ENCODE measurements at regions not wholly inside any gene's neighbourhood (a gene's known extent, or its start where the extent isn't known, plus 50 kb on each side); places are given as distances from the start of the nearest gene placed in this dataset.
A peak's percentile ranks its signal among the peaks of the same experiment; 100 is the strongest.

DNA sequence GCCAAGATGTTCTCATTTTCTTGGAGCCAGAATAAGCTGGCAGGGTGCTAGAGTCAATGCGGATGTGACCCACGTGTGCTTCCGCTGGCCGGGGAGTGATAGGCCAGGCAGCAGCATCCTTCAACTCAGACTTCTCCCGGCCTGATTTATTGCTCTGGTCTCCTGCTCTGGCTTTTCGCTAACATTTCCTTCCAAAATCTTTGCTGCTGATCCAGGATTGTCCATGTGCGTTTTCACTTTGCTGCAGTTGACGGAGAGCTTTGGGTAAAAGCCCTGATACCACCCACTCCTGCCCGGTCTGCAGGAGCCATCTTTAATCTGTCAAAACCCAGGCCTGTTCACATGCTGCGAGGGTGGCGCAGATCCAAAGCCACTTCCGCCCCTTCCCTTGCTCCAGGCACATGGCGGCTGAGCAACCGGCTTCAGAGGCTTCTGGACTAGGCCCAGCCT, 106.8 kb downstream of the CYP26A1 start:
- TF ChIP-seq, protein P1, sequence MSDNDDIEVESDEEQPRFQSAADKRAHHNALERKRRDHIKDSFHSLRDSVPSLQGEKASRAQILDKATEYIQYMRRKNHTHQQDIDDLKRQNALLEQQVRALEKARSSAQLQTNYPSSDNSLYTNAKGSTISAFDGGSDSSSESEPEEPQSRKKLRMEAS (IDR thresholded peaks at IDR 0.05) = peak; percentile 48
- TF ChIP-seq RXRA (IDR thresholded peaks at IDR 0.05) (no peak), FOXA2 (IDR thresholded peaks at IDR 0.05) (no peak), TAF1 (conservative IDR thresholded peaks at IDR 0.05) (no peak), JUND (IDR thresholded peaks at IDR 0.05) (no peak), GABPA (IDR thresholded peaks at IDR 0.05 in 1 of 2, conservative IDR thresholded peaks at IDR 0.05 in 1 of 2) (no peak), HNF4G (IDR thresholded peaks at IDR 0.05) (no peak), SP1 (IDR thresholded peaks at IDR 0.05) (no peak)
- TF ChIP-seq, protein P2, sequence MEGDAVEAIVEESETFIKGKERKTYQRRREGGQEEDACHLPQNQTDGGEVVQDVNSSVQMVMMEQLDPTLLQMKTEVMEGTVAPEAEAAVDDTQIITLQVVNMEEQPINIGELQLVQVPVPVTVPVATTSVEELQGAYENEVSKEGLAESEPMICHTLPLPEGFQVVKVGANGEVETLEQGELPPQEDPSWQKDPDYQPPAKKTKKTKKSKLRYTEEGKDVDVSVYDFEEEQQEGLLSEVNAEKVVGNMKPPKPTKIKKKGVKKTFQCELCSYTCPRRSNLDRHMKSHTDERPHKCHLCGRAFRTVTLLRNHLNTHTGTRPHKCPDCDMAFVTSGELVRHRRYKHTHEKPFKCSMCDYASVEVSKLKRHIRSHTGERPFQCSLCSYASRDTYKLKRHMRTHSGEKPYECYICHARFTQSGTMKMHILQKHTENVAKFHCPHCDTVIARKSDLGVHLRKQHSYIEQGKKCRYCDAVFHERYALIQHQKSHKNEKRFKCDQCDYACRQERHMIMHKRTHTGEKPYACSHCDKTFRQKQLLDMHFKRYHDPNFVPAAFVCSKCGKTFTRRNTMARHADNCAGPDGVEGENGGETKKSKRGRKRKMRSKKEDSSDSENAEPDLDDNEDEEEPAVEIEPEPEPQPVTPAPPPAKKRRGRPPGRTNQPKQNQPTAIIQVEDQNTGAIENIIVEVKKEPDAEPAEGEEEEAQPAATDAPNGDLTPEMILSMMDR (IDR thresholded peaks at IDR 0.05; ENCODE audit: low read depth, low read length, missing input control) = no peak
- TF ChIP-seq, protein P3, sequence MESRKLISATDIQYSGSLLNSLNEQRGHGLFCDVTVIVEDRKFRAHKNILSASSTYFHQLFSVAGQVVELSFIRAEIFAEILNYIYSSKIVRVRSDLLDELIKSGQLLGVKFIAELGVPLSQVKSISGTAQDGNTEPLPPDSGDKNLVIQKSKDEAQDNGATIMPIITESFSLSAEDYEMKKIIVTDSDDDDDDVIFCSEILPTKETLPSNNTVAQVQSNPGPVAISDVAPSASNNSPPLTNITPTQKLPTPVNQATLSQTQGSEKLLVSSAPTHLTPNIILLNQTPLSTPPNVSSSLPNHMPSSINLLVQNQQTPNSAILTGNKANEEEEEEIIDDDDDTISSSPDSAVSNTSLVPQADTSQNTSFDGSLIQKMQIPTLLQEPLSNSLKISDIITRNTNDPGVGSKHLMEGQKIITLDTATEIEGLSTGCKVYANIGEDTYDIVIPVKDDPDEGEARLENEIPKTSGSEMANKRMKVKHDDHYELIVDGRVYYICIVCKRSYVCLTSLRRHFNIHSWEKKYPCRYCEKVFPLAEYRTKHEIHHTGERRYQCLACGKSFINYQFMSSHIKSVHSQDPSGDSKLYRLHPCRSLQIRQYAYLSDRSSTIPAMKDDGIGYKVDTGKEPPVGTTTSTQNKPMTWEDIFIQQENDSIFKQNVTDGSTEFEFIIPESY (IDR thresholded peaks at IDR 0.05) = no peak

Data from liver (tissue), 3 donors.